ENCODE measurements at regions not wholly inside any gene's neighbourhood (a gene's known extent, or its start where the extent isn't known, plus 50 kb on each side); places are given as distances from the start of the nearest gene placed in this dataset.

GRCh38 chr13:91105270-91105669, 242.2 kb upstream of the MIR17HG start:
- DNase-seq (ENCODE audit: low spot score) (no peak), ATAC-seq (no peak)
- Mint-ChIP-seq H3K36me3 (no peaks in the 10 kb centered on the region), H3K4me3 (no peak overlapping the region), H3K27ac (no peak overlapping the region), H3K9me3 (peaks cover 7% of the 10 kb centered on the region), H3K4me1 (peaks cover 7% of the 10 kb centered on the region), H3K27me3 (ENCODE audit: low read depth) (no peaks in the 10 kb centered on the region)
- ChIA-PET CTCF (no interaction called here), POLR2A (no interaction called here)
- no peak for TF ChIP-seq KAT7 (CRISPR knock-in tag; IDR thresholded peaks at IDR 0.05; ENCODE audit: borderline replicate concordance)

DNA sequence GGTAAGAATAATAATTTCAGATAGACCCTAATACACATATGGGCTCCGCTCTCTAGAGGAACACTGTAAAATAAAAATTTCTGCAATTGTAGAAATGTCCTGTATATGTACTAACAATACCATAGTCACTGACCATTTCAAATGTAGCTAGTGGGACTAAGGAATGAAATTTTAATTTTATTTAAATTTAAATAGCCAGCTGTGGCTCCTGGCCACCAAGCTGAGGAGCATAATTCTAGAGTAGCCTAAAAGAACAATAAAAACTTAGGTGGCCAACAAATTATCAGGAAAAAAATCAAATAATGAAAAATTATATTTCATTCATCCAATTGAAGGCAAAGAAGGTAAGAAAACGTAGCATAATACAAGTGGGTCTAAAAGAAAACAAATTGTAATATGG, 240.9 kb upstream of the MIR17HG start:
- no peak for DNase-seq (ENCODE audit: low spot score)
- Mint-ChIP-seq H3K36me3 (no peaks in the 10 kb centered on the region), H3K4me3 (no peak overlapping the region), H3K4me1 (peaks cover 1% of the 10 kb centered on the region), H3K9me3 (peaks cover 7% of the 10 kb centered on the region), H3K27me3 (ENCODE audit: low read depth) (no peaks in the 10 kb centered on the region), H3K27ac (no peak overlapping the region)
- ChIA-PET CTCF (no interaction called here), POLR2A (no interaction called here)
- ATAC-seq: no peak
- TF ChIP-seq, protein P1, sequence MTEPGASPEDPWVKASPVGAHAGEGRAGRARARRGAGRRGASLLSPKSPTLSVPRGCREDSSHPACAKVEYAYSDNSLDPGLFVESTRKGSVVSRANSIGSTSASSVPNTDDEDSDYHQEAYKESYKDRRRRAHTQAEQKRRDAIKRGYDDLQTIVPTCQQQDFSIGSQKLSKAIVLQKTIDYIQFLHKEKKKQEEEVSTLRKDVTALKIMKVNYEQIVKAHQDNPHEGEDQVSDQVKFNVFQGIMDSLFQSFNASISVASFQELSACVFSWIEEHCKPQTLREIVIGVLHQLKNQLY (CRISPR knock-in tag; IDR thresholded peaks at IDR 0.05): no peak
- TF ChIP-seq, protein P2, sequence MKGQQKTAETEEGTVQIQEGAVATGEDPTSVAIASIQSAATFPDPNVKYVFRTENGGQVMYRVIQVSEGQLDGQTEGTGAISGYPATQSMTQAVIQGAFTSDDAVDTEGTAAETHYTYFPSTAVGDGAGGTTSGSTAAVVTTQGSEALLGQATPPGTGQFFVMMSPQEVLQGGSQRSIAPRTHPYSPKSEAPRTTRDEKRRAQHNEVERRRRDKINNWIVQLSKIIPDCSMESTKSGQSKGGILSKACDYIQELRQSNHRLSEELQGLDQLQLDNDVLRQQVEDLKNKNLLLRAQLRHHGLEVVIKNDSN (CRISPR knock-in tag; IDR thresholded peaks at IDR 0.05): no peak
- no peak for TF ChIP-seq ELF4 (CRISPR knock-in tag; IDR thresholded peaks at IDR 0.05; ENCODE audit: low read depth)
- TF ChIP-seq PRRX2 (CRISPR knock-in tag; IDR thresholded peaks at IDR 0.05): no peak
- TF ChIP-seq, protein P3, sequence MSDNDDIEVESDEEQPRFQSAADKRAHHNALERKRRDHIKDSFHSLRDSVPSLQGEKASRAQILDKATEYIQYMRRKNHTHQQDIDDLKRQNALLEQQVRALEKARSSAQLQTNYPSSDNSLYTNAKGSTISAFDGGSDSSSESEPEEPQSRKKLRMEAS (CRISPR knock-in tag; IDR thresholded peaks at IDR 0.05): no peak
- no peak for TF ChIP-seq ZBTB21 (CRISPR knock-in tag; IDR thresholded peaks at IDR 0.05; ENCODE audit: borderline replicate concordance)
- TF ChIP-seq HMGXB4 (CRISPR knock-in tag; IDR thresholded peaks at IDR 0.05): no peak
- TF ChIP-seq, protein P4, sequence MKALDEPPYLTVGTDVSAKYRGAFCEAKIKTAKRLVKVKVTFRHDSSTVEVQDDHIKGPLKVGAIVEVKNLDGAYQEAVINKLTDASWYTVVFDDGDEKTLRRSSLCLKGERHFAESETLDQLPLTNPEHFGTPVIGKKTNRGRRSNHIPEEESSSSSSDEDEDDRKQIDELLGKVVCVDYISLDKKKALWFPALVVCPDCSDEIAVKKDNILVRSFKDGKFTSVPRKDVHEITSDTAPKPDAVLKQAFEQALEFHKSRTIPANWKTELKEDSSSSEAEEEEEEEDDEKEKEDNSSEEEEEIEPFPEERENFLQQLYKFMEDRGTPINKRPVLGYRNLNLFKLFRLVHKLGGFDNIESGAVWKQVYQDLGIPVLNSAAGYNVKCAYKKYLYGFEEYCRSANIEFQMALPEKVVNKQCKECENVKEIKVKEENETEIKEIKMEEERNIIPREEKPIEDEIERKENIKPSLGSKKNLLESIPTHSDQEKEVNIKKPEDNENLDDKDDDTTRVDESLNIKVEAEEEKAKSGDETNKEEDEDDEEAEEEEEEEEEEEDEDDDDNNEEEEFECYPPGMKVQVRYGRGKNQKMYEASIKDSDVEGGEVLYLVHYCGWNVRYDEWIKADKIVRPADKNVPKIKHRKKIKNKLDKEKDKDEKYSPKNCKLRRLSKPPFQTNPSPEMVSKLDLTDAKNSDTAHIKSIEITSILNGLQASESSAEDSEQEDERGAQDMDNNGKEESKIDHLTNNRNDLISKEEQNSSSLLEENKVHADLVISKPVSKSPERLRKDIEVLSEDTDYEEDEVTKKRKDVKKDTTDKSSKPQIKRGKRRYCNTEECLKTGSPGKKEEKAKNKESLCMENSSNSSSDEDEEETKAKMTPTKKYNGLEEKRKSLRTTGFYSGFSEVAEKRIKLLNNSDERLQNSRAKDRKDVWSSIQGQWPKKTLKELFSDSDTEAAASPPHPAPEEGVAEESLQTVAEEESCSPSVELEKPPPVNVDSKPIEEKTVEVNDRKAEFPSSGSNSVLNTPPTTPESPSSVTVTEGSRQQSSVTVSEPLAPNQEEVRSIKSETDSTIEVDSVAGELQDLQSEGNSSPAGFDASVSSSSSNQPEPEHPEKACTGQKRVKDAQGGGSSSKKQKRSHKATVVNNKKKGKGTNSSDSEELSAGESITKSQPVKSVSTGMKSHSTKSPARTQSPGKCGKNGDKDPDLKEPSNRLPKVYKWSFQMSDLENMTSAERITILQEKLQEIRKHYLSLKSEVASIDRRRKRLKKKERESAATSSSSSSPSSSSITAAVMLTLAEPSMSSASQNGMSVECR (CRISPR knock-in tag; IDR thresholded peaks at IDR 0.05; ENCODE audit: borderline replicate concordance): no peak
- TF ChIP-seq FOXK1 (CRISPR knock-in tag; IDR thresholded peaks at IDR 0.05): no peak
- TF ChIP-seq EMX1 (CRISPR knock-in tag; IDR thresholded peaks at IDR 0.05): no peak

- Mint-ChIP-seq H3K4me1 (peaks cover 2% of the 10 kb centered on the region; the same call in 1 of the 2 replicates), H3K27ac (no peak overlapping the region), H3K27me3 (ENCODE audit: low read depth) (no peaks in the 10 kb centered on the region), H3K9me3 (peaks cover 7% of the 10 kb centered on the region), H3K4me3 (no peak overlapping the region), H3K36me3 (no peaks in the 10 kb centered on the region)
- ChIA-PET POLR2A (no interaction called here), CTCF (interaction anchor here (1.0 kb wide), 1 partner anchor 30 kb away, joined by 3 read pairs; no protein-coding TSS in a partner anchor)
- no peak for ATAC-seq
- DNase-seq (ENCODE audit: low spot score): no peak
- TF ChIP-seq CTCF (IDR thresholded peaks at IDR 0.05): no peak
- TF ChIP-seq ZNF281 (CRISPR knock-in tag; IDR thresholded peaks at IDR 0.05): no peak
- TF ChIP-seq NR3C1 (CRISPR knock-in tag; conservative IDR thresholded peaks at IDR 0.05; ENCODE audit: low read depth): no peak
- TF ChIP-seq CBFB (CRISPR knock-in tag; IDR thresholded peaks at IDR 0.05; ENCODE audit: low read depth): no peak
- TF ChIP-seq MXD4 (CRISPR knock-in tag; IDR thresholded peaks at IDR 0.05; ENCODE audit: borderline replicate concordance): no peak
- no peak for TF ChIP-seq ZNF263 (CRISPR knock-in tag; IDR thresholded peaks at IDR 0.05; ENCODE audit: low read depth)
- TF ChIP-seq, protein P5, sequence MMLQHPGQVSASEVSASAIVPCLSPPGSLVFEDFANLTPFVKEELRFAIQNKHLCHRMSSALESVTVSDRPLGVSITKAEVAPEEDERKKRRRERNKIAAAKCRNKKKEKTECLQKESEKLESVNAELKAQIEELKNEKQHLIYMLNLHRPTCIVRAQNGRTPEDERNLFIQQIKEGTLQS (CRISPR knock-in tag; conservative IDR thresholded peaks at IDR 0.05): no peak
- TF ChIP-seq ATF1 (CRISPR knock-in tag; IDR thresholded peaks at IDR 0.05): no peak
Measured at GRCh38 chr13:91108315-91108714, 239.2 kb upstream of the MIR17HG start.
